AG04450 (cell line): ENCODE measurements at regions not wholly inside any gene's neighbourhood (a gene's known extent, or its start where the extent isn't known, plus 50 kb on each side); places are given as distances from the start of the nearest gene placed in this dataset.
A peak's percentile ranks its signal among the peaks of the same experiment; 100 is the strongest.

ENCODE experiments used
- CTCF ChIA-PET: fragments of 300-600, 350-600 bp; formaldehyde crosslinking; extraction: SDS; loops from one replicate; lab custom pipeline; 2022; ENCODE audit warnings: antibody characterized with exemption, inconsistent platforms; lab: Charles Lee
- POLR2A ChIA-PET: fragments of 350-600 bp; formaldehyde crosslinking; extraction: SDS; loops from one replicate; lab custom pipeline; 2021; ENCODE audit warnings: antibody characterized with exemption, inconsistent platforms; lab: Yijun Ruan, JAX
- DNase-seq: peaks from one replicate; pipeline ENCODE4 v3.0.0-alpha.2; 2011; ENCODE audit warnings: low read depth, low spot score
- H3K27ac ChIP-seq: one replicate; pipeline ENCODE4 v1.5.1; 2012; ENCODE audit warnings: low read depth, low read length, control low read depth
- H3K27me3 ChIP-seq: one replicate; pipeline ENCODE4 v1.6.0; 2012; ENCODE audit warnings: low read length; ENCODE audit not compliant: control insufficient read depth, insufficient read depth
- H3K4me3 ChIP-seq: 2 replicates; pipeline ENCODE4 v1.5.1; 2011; ENCODE audit warnings: mild to moderate bottlenecking, low read depth, low read length, control low read depth
- H3K9me3 ChIP-seq: 2 replicates; pipeline ENCODE4 v1.5.1; 2012; ENCODE audit warnings: low read length; ENCODE audit not compliant: control insufficient read depth, insufficient read depth
- CTCF ChIP-seq: IDR thresholded peaks from 2 replicates; pipeline ENCODE4 v1.5.1; 2011; ENCODE audit warnings: low read depth, low read length, control low read depth, inconsistent platforms

- POLR2A ChIA-PET = interaction anchor here (0.5 kb wide), 1 partner anchor 21 kb away, joined by 9 read pairs; no protein-coding TSS in a partner anchor
- Histone ChIP-seq H3K4me3 (no peak overlapping the region), H3K27ac (no peak overlapping the region), H3K27me3 (no peaks in the 10 kb centered on the region), H3K9me3 (no peaks in the 10 kb centered on the region)
- TF ChIP-seq CTCF = 0 out of 2 replicates have a peak, but pooled peaks have one; percentile 15
- DNase-seq = no peak
- CTCF ChIA-PET = interaction anchor here (0.8 kb wide), 1 partner anchor 90 kb away, joined by 3 read pairs; no protein-coding TSS in a partner anchor
These were observed 235.7 kb upstream of the PRR16 start for GRCh38 chr5:120228262-120229031.

GRCh38 chr5:120229036-120229435, 235.1 kb upstream of the PRR16 start:
- H3K4me3 ChIP-seq = no peak overlapping the region
- no peak overlapping the region for H3K27ac ChIP-seq
- no peaks in the 10 kb centered on the region for H3K9me3 ChIP-seq
- H3K27me3 ChIP-seq = no peaks in the 10 kb centered on the region
- ChIA-PET POLR2A (no interaction called here), CTCF (no interaction called here)
- DNase-seq = no peak
- TF ChIP-seq CTCF = no peak

- CTCF ChIA-PET = no interaction called here
- Histone ChIP-seq H3K27ac (no peak overlapping the region), H3K27me3 (no peaks in the 10 kb centered on the region), H3K4me3 (no peak overlapping the region), H3K9me3 (no peaks in the 10 kb centered on the region)
- no peak for DNase-seq
- TF ChIP-seq CTCF = no peak
- POLR2A ChIA-PET = no interaction called here
These were observed 232.5 kb upstream of the PRR16 start for GRCh38 chr5:120231563-120231962.

GRCh38 chr5:120236360-120236759, 227.7 kb upstream of the PRR16 start:
- TF ChIP-seq CTCF = no peak
- no peak for DNase-seq
- Histone ChIP-seq H3K27ac (no peak overlapping the region), H3K4me3 (no peak overlapping the region), H3K9me3 (no peaks in the 10 kb centered on the region), H3K27me3 (no peaks in the 10 kb centered on the region)
- ChIA-PET CTCF (no interaction called here), POLR2A (no interaction called here)

- Histone ChIP-seq H3K27ac (no peak overlapping the region), H3K27me3 (no peaks in the 10 kb centered on the region), H3K9me3 (no peaks in the 10 kb centered on the region), H3K4me3 (no peak overlapping the region)
- POLR2A ChIA-PET = no interaction called here
- no peak for TF ChIP-seq CTCF
- no peak for DNase-seq
- CTCF ChIA-PET = no interaction called here
These were observed 225.0 kb upstream of the PRR16 start for GRCh38 chr5:120239086-120239485.
